NCI-H345 treated with DMSO at 0.1 percent for 48 hours (cell line): ENCODE measurements at regions not wholly inside any gene's neighbourhood (a gene's known extent, or its start where the extent isn't known, plus 50 kb on each side); places are given as distances from the start of the nearest gene placed in this dataset.

ENCODE experiments used
- DNase-seq: peaks from one replicate; lab custom pipeline; 2025; ENCODE audit not compliant: unreplicated experiment; lab: John Stamatoyannopoulos, UW

DNA sequence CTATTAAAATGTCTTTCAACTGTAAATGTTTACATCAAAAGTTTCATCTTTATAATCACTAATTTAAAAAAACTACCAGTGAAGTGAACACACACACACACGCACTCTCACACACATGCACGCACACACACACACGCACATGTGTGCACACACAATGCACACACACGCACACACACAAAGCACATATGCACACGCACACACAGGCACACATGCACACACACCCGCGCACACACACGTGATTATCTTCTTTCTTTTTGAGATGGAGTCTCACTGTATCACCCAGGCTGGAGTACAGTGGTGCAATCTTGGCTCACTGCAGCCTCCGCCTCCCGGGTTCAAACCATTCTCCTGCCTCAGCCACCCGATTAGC is 80.0 kb upstream of the FRMD1 start:
- no peak for DNase-seq

DNA sequence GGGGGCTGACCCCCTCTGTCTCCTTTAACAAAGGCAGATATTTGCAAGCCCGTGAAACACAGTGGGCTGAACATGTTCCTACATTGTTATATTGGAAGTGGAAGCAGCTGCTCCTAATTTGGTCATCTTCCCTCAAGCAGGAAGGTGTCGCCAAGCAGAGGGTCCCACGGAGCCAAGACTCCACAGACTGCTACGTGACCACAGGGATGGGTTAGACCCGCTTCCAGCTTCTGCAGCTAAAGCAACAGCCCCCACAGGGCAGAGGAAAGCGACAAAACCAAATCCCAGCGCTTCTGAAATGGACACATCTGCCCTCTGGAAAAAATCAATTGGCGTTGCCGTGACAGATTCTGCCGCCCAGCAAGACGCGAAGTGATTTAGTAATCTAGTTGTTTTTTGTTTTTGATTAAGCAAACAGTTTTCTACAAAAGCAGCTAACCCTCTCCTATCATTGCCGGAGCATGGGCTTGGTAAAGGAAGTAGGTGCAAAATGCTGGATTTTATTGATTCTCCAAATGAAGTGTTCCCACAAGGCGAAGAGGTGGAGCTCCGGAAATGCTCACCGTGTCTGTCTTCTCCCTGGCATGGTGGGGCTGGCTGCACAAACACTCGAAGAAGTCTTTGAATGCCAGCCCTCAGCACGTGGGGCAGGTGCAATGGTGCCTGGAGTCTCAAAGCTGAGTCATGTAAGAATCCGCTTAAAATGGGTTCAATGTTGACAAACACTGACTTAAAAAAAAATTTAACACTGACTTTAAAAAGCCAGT is 79.4 kb upstream of the FRMD1 start:
- peak; percentile 71 for DNase-seq

DNA sequence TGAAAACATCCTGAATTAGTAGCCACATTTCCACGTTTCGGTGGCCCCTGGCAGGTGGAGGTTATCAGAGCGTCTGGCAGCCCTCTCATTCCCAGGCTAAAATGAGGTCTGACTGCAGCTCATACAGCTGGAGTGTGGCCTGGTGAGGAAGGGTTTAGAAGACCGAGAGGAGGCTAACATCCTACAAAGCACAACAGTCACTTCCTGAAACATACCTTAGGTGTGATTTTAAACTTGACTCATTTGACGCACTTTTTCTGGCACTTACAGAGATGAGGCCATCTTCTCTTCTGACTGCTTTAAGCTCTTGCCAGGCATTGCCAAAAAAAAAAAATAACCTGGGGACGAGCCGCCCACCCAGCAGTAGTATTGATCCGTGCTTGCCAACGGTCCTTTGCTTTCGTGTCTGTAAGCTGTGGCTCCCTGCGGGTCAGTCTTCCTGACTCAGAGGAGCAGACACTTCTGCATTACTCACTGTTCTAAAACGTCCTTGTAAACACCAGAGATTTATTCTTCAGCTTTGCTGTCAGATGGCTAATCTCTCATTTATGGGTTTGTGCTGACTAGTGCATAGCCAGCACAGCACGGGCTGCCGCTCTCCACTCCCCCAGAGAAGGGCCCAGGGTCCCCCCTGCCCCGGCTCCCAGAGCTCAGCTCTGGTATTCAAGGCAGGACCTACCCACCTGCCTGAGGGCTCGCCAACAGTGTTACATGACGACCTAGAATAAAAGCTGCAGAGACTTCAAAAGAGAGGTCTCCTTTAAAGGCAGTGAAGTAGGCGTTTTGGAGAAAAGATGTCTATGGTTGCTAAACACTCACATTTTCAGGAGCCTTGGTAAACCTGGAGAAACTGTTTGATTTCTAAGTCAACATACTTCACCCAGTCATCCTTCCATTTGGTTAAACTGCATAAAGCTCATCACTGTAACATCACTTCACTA is 78.5 kb upstream of the FRMD1 start:
- DNase-seq, result peak; percentile 45

DNA sequence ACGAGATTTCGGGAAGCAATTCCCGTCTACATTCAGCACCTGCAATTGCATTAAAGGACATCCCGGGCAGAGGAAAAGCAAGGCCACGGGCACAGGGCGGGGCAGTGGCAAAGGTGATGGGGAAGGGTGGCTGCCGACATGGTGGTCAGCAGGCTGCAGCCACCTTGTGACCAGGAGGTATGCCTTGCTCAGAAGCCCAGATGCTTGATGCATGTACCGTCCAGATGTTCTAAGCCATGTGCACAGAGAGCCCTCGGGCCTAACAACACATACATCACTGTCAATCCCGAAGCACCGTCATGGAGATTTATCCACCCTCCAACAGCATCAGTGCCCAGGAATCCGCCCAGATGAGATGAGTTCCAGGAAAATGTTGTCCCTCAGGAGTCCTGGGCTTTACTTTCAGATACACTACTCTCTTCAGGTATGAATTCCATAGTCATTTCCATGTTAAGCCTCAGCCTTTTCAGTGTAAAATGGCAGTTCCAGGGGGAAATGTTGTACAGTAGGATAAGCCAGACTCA is 77.8 kb upstream of the FRMD1 start:
- no peak for DNase-seq

DNA sequence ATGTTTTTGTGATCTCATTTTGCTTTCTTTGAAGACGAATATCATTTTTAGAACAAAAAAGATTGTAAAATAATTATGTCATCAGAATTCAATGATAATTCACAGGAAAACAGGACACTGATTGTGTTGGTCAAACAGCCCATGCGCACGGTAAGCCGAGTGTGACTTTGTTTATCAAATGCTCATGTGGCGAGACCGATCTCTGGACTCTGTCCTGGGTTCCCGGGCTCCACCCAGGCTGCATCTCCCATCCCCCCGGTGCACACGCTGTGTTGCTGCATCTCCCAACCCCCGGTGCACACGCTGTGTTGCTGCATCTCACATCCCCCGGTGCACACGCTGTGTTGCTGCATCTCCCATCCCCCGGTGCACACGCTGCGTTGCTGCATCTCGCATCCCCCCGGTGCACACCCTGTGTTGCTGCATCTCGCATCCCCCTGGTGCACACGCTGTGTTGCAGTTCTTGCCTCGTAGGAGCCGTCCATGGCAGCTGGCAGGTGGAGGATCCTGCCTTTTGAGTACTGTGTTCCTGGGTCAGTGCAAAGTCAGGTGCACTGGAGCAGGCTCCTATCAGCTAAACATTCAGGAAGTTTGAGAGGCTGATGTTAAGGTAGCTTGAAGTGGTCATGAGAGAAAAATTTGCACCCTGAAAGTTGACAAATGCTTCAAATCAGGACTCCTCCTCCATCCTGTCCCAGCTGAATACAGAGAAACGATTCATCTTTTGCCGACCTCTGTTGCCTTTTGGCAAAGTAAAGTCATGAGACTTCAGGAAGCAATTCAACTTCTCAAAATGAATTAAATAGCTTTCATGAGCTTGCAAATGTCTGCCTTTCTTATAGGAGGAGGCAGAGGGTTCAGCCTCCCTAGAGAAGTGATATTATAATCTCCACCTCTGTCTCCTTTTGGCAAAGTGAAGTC is 77.1 kb upstream of the FRMD1 start:
- no peak for DNase-seq

DNA sequence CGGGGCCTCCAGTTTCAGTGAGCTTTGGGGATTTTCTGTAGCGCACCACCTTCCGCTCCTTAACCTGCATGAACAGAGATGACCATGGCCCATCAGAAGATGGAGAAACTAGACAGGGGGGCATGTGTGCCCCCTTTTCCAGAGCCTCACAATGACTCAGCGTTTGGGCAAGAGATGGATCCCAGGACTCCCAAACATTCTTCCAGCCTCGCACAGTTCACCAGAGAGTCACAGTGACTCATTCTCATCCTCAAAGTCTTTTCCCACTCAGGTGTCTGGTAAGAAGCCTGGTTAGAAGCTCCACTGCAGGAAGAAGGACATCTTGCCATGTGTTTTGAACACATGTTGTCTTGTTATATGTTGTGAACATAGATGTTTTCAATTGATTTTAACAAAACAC is 76.2 kb upstream of the FRMD1 start:
- DNase-seq, result no peak

DNA sequence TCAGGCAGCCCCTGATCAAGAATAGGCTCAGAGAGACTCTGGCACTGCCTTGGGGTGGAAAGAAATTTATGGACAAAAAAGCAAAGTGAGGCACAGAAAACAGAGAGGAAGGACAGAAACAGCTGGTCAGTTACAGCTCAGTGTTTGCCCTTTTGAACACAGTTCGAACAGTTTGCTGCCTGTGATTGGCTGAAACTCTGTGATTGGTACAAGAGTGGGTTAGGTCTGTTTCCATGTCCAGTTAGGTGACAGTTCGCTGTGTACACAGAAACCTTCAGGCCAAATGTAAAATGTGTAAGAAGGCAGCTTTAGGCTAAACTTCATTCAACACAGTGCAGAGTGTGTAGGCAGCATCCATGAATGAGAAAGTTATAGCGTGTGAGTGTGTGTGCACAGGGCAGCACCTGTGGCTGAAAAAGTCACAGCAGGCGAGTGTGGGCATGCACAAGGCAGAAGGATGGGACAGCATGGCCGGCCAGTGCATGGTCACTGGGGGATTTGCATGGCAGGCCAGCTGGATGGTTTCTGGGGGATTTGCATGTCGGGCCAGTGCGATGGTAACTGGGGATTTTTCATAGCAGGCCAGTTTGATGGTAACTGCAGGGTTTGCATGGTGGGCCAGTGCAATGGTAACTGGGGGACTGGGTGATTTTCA is 75.4 kb upstream of the FRMD1 start:
- no peak for DNase-seq

DNA sequence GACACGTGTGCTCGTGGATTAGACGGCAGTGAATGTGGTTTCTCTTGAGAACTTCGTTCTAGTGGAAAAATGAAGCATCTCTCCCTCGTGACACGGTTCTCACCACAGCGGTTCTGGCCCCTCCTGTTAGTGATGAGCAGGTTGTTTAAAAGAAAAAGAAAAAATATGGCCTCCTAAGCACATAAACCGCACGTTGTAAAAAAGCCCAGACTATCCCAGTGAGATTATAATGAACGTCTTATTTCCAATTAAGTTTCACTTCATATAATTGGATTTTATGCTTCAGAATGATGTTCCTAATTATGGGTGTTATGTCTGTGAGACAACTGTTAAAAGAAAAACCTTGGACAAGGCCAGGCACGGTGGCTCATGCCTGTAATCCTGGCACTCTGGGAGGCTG is 74.5 kb upstream of the FRMD1 start:
- no peak for DNase-seq

DNA sequence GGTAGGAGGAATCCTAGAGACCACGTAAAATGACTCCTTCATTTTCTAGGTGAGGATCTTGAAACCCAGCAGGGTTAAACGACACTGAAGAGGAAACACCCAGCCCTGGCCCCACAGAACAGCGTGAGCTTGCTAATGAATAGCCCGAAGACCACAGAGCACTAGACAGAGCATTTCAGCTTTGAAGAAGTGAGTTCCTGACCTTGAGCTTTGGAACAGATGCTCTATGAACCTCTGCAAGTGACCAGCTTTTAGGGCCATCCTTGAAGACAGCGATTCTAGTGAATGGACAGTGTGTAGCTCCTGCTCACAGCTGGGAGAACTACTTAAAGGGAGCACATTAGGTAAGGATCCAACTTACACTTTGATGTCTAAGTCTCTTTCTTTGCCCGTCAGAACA is 74.0 kb upstream of the FRMD1 start:
- no peak for DNase-seq

DNA sequence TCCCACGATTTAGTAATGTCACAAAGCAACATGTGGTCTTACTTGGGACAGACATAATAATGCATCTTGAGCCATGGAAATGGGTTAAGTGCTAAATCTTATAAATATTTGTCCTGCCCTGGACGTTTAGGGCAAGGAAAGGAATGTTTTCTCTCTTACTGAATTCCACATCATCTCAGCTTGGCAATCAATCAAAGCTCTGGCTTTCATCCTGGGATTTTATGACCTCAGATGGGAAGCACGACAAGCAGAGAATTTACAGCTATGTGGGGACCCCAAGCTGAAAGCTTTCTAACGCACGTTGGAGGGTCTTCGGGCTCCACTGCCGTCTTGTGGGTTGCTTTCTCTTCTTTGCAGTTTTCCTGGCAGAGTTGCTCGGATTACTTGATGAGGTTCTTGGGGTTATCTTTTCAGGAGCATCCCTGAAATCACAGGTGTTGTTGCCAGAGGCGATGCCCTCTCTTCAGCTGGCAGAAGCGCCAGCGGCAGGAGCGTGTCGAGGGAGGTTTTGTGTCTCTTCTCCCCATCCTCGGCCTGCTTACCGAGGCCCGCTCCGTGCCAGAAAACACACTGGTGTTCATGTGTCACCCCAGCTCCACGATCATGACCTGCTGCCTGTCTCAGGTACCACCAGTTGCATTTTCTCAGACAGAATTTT is 73.4 kb upstream of the FRMD1 start:
- no peak for DNase-seq

DNA sequence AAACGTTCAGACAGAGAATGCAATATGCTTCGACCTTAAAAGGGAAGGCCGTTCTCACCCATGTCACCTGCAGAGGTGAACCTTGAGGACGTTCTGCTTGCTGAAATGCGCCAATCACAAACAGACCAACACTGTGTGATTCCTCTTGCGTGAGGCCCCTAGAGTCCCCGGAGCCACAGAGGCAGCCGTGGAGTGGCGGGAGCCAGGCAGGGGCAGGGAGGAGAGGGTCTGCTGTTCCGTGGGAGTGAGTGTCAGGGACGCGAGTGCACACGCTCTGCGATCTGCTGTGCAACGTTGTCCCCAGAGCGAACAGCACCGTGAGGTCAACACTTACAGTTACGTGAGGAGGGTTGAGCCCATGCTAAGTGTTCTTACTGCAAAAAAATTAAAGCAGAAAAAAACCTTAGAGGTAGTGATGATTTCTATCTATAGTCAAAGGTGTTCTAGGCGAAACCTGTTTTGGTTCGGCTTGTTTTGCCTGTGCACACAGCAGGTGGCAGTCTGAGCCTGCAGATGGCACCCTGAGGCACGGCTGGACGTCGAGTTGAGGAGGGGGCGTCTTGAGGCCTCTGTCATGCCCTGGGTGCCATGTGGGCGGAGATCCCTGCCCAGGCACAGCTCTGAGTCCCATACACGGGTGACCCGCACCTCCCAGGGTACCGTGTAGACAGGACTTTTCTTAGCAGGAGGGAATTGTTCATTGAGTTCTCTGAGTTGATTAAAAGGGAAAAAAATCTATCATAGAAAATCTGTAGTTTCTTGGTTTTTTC is 71.7 kb upstream of the FRMD1 start:
- DNase-seq, result peak; percentile 21

DNA sequence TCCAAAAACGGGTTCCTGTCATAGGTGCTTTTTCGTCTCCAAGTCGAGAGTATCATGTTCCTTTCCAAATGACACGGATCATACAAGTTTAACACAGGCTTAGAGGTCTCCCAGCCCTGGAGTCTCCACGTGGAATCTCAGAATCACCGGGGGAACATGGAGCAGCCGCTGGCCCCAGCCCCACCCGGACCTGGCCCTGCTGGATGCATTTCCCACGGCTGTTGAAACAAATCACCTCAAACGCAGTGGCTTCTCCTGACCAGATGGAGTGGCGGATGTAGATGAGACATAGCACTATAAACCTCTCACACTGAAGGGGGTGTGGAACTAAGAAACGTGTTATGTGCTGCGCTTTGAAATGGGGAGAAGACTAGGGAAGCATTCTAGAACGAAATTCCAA is 70.0 kb upstream of the FRMD1 start:
- no peak for DNase-seq

DNA sequence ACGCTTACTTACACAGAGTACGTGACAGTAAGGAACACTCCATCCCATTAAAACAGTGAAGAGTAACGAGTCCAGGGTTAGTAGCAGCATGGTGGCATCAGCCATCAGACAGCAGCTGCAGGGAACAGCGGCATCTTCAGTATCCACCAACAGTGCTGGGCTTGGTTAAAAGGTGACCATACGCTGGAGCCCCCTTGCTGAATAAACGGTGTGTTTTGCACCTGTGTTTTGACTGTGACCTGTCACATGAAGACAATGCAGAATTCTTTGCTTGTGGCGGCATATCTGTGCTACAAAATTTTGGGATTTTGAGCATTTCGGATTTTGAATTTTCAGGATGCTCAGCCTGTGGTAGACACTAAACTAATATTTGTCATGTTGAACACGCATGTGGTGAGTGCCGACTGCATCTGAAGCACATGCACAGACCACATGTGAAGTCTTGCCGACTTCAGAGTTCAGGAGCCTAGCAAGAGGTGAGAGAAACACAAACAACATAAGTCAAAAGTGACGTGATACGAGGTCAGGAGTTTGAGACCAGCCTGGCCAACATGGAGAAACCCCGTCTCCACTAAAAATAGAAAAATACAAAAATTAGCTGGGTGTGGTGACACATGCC is 69.3 kb upstream of the FRMD1 start:
- DNase-seq, result no peak

DNA sequence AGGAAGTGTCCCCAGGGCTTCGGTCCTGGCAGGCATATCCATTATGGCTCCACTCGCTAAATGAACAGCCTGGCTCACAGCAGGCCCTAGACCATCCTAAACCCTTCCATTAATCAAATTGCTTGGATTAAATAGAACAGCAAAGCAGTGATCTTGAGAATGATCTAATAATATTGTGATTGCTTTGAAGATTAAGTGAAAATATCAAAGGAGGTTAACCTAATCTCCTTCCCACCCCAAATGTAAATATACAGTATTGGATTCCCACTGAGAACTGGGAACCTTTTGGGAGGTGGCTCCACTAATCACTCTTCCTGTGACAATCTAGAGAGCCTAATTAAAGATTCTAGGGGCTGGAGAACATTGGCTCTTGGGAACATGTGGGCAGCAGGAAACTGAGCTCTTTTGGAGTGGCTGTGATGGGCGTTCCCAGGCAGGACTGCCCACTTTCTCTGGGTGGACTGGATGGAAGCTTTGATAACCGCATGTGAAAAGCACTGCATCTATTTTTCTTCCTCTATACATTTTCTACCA is 68.3 kb upstream of the FRMD1 start:
- DNase-seq, result peak; percentile 67

DNA sequence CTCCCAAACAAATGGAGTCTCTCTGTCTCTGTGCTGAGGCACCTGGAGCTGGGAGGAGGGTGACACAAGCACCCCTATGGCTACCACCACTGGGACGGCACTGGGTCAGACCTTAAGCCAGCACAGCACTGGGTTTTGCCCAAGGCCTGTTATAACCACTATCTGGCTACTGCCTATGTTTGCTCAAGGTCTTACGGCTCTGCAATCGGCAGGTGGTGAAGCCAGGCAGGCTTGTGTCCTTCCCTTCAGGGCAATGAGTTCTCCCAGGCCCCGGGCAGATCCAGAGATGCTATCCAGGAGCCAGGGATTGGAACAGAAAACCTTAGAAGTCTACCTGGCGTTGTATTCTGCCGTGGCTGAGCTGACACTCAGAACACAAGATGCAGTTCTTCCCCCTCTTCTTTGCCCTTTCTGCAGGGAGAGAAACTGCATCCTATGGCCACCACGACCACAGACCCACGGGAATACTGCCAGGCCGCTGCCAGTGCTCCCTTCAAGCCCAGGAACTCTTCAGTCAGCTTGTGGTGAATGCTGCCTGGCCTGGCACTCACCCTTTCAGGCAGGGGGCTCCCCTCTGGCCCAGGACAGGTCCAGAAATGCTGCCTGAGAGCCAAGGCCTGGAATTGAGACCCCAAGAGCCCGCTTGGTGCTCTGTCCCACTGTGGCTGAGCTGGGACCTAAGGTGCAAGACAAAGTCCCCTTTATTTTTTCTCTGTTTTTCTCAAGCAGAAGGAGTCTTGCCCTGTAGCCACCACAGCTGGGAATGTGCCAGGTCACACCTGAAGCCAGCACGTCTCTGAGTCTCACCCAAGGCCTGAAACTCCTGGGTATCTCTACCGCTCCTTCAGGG is 67.0 kb upstream of the FRMD1 start:
- DNase-seq, result no peak

DNA sequence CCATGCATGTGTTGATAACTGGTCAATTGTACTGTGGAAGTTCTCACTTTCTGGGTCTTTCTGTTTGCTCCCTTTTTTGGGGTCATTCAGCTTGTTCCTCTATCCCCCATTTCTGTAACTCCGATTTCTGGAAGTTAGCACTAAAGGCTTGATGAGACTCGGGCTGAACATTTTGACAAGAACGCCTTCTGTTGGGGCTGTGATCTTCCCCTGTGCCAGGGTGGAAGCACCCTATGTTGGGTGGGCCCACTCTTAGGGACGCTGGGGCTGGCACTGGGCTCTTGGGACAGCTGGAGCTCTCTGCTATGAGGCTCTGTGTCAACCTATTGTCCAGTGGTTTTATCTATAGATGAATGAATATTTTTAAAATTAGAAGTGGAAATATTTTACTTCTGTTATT is 60.1 kb upstream of the FRMD1 start:
- no peak for DNase-seq

DNA sequence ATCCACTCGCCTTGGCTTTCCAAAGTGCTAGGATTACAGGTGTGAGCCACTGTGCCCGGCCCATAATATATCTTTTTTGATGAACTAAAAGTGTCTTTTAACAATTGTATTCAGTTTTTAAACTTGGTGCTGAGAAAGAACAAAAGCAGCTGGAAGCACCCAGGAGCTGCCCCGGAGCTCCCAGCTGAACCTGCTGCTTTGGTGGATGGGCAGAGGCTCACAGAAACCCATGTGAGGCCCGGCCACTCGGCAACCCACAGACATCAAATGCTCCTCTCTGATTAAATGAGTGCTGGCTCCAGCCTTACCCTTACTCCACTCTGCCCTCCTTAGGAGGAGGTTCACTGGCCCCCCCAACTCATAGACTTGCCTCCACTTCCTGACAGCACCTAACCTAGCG is 59.4 kb upstream of the FRMD1 start:
- DNase-seq, result no peak

DNA sequence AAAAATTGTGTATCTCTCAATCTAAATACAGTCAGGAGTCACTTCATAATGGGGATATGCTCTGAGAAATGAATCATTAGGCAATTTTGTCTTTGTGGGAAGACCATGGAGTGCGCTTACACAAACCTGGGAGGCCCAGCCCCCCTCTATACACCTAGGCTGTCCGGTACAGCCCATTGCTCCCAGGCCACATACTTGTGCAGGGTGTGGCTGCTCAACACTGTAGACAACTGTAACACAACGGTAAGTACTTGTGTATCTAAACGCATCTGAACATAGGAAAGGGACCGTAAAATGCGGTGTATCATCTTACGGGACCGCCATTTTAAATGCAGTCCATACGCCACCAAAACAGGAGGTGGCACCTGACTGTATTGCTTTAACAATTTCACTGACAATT is 58.0 kb upstream of the FRMD1 start:
- no peak for DNase-seq
